Right lobe of liver (tissue), 6 donors: ENCODE measurements at regions not wholly inside any gene's neighbourhood (a gene's known extent, or its start where the extent isn't known, plus 50 kb on each side); places are given as distances from the start of the nearest gene placed in this dataset.

Source experiments
- ATAC-seq, 4 donors: fragments of 200-7000 bp; cut with Tn5 transposase; one replicate each; pipeline ENCODE4 v1.9.1; 2020; ENCODE audit warnings: mild to moderate bottlenecking in 4 of 4, moderate library complexity in 4 of 4
- DNase-seq, 3 donors: peaks; one replicate each; pipeline ENCODE4 v3.0.0-alpha.2; 2020
- H3K27ac ChIP-seq, 3 donors: fragments of 200-600 bp; one replicate each; pipeline ENCODE4 v1.8.0; 2022
- H3K27me3 ChIP-seq, 2 donors: fragments of 200-600 bp; one replicate each; pipeline ENCODE4 v1.8.0; 2022
- H3K36me3 ChIP-seq, 4 donors: fragments of 200-600 bp; sonication (generic) in 1 of 4; one replicate each; pipeline versions ENCODE4 v1.5.1 to v1.8.0; 2017 to 2022; ENCODE audit warnings: control low read depth in 1 of 4
- H3K4me1 ChIP-seq, 4 donors: fragments of 200-600 bp; sonication (generic) in 1 of 4; one replicate each; pipeline versions ENCODE4 v1.5.1 to v1.8.0; 2017 to 2022; ENCODE audit warnings: control low read depth in 1 of 4
- H3K4me3 ChIP-seq, 3 donors: fragments of 200-600 bp; one replicate each; pipeline ENCODE4 v1.8.0; 2022
- H3K9me3 ChIP-seq, 4 donors: fragments of 200-600 bp; sonication (generic) in 1 of 4; one replicate each; pipeline versions ENCODE4 v1.5.1 to v1.8.0; 2017 to 2022; ENCODE audit warnings: control low read depth in 1 of 4
- CTCF ChIP-seq, 4 donors: fragments of 200-600 bp in 3 of 4; fragments of 450-650 bp in 1 of 4; IDR thresholded peaks; one replicate each; pipeline versions ENCODE4 v1.5.1 to v1.8.0; 2016 to 2022; ENCODE audit warnings: antibody characterized with exemption in 4 of 4, mild to moderate bottlenecking in 2 of 4
- POLR2A ChIP-seq: fragments of 450-650 bp; IDR thresholded peaks from one replicate; pipeline ENCODE4 v1.6.1; 2017; ENCODE audit warnings: antibody characterized with exemption, mild to moderate bottlenecking
- WGBS: methylation state at CpG from one replicate; pipeline ENCODE4 v1.1.6; 2018; ENCODE audit warnings: low coverage, low lambda C conversion rate; ENCODE audit not compliant: insufficient coverage; ENCODE audit errors: missing lambda C conversion rate; 5-methylcytosine and 5-hydroxymethylcytosine counted together
- intact Hi-C, 2 donors: fragments of 100-400 bp; cut with DNase I; formaldehyde crosslinking; loops; one replicate each; pipeline versions ENCODE4 v1.11.2 to v1.14.1; 2022
- donor health status: DM: no; HTN: yes; CAD: no.
- donor health status: DM: no; HTN: no; CAD: no.
- donor health status: DM: no; HTN: no; CAD: no.
- donor health status: DM: no; HTN: yes; CAD: no.
- donor health status: DM: no; HTN: yes; CAD: no.

- Histone ChIP-seq H3K27me3 (no peaks in the 10 kb centered on the region), H3K27ac (no peak overlapping the region), H3K36me3 (no peaks in the 10 kb centered on the region), H3K4me3 (no peak overlapping the region), H3K4me1 (no peaks in the 10 kb centered on the region), H3K9me3 (no peaks in the 10 kb centered on the region)
- TF ChIP-seq POLR2A = no peak
- no peak for TF ChIP-seq CTCF (IDR thresholded peaks at IDR 0.05)
- no peak for DNase-seq
- intact Hi-C loops = no loop called here
- no peak for ATAC-seq
- 55% methylated on average over 10 of the region's 10 CpGs for WGBS
Measured at GRCh38 chr16:8005096-8005860, 585.0 kb downstream of the TMEM114 start.

DNA sequence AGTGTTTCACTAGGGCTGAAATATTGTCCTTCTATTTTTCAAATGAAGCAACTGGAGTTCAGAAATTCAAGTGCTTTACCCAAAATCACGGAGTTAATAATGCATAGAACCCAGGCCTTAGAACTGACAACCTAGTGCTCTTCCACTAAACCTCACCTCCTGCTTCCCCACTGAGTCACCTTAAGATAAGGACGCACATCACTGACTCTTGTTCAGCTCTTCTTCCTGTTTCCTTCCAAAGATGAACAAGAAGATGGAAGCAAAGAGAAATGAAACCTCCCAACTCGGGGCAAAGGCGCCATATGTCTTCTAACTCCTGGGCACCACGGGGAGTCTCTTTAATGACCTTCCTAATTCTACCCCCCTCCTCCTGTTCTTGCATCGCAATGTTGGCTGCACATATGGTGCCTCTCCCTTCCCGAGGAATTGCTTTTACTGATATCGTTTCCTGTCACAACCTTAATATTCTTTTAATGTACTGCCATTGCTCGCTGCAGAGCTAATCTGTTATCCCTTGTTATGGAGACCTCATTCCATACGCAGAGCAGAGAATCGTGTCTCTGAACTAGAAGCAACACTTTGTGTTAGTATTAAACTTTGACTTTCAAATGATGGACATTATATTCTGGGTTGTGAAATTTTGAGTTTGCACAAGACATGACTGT is 591.4 kb downstream of the TMEM114 start:
- no peak for DNase-seq
- H3K27ac ChIP-seq = no peak overlapping the region
- ATAC-seq = no peak
- intact Hi-C loops = no loop called here
- no peak overlapping the region for H3K4me3 ChIP-seq
- H3K27me3 ChIP-seq = no peaks in the 10 kb centered on the region
- TF ChIP-seq POLR2A (no peak), CTCF (IDR thresholded peaks at IDR 0.05) (no peak)
- H3K36me3 ChIP-seq = no peaks in the 10 kb centered on the region
- H3K4me1 ChIP-seq = no peaks in the 10 kb centered on the region
- no peaks in the 10 kb centered on the region for H3K9me3 ChIP-seq
- 48% methylated on average over 11 of the region's 11 CpGs for WGBS

GRCh38 chr16:7997966-7998365 is 592.3 kb downstream of the TMEM114 start:
- 45% methylated on average over 4 of the region's 4 CpGs for WGBS
- TF ChIP-seq CTCF (IDR thresholded peaks at IDR 0.05) (no peak), POLR2A (no peak)
- intact Hi-C loops = no loop called here
- ATAC-seq (no peak), DNase-seq (no peak)
- Histone ChIP-seq H3K4me1 (no peaks in the 10 kb centered on the region), H3K27ac (no peak overlapping the region), H3K4me3 (no peak overlapping the region), H3K36me3 (no peaks in the 10 kb centered on the region), H3K9me3 (no peaks in the 10 kb centered on the region), H3K27me3 (no peaks in the 10 kb centered on the region)

DNA sequence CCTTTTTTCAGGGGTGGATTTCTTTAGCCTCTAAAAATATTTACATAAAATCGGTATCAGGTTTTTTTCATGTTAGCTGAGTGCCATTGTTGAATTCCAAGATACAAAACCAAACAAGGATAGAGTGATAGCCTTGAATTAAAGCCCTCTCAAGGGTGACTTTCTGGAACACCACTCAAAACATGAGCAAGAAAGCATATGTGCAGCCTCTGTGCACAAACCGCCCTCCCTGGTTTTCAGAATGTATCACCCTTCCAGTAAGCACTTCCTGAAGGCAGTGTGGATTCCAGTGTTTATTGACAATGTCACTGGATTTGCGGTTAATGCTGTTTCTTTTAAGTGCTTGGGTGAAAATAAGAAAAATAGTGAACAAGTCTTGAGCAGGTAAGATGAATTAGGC is 597.7 kb downstream of the TMEM114 start:
- intact Hi-C loops = no loop called here
- Histone ChIP-seq H3K4me1 (no peaks in the 10 kb centered on the region), H3K4me3 (no peak overlapping the region), H3K36me3 (no peaks in the 10 kb centered on the region), H3K27ac (no peak overlapping the region), H3K9me3 (no peaks in the 10 kb centered on the region), H3K27me3 (no peaks in the 10 kb centered on the region)
- DNase-seq = no peak
- no peak for TF ChIP-seq POLR2A
- TF ChIP-seq CTCF (IDR thresholded peaks at IDR 0.05) = no peak
- 34% methylated on average over 3 of the region's 3 CpGs for WGBS
- ATAC-seq = no peak
